RWPE2 (cell line): ENCODE measurements at regions not wholly inside any gene's neighbourhood (a gene's known extent, or its start where the extent isn't known, plus 50 kb on each side); places are given as distances from the start of the nearest gene placed in this dataset.

Source experiments
- ATAC-seq: fragments of 200-7000 bp; cut with Tn5 transposase; 3 replicates; pipeline ENCODE4 v1.9.1; 2021; ENCODE audit warnings: low read depth
- DNase-seq: peaks from one replicate; pipeline ENCODE4 v3.0.0-alpha.2; 2020; ENCODE audit warnings: low spot score
- H3K27ac ChIP-seq: fragments of 450-650 bp; 2 replicates; pipeline ENCODE4 v1.5.1; 2017; ENCODE audit warnings: mild to moderate bottlenecking; ENCODE audit not compliant: poor library complexity, severe bottlenecking
- H3K27me3 ChIP-seq: fragments of 250-450 bp; sonication (Bioruptor Pico); 2 replicates; pipeline ENCODE4 v1.5.1; 2021; ENCODE audit warnings: mild to moderate bottlenecking, moderate library complexity; ENCODE audit not compliant: insufficient read depth, poor library complexity, severe bottlenecking
- H3K36me3 ChIP-seq: fragments of 250-450 bp; sonication (Bioruptor Pico); 2 replicates; pipeline ENCODE4 v1.5.1; 2020; ENCODE audit warnings: low read depth, mild to moderate bottlenecking, moderate library complexity
- H3K4me1 ChIP-seq: fragments of 250-450 bp; sonication (Bioruptor Pico); 2 replicates; pipeline ENCODE4 v1.5.1; 2021; ENCODE audit warnings: mild to moderate bottlenecking, moderate library complexity; ENCODE audit not compliant: insufficient read depth, poor library complexity, severe bottlenecking
- H3K4me3 ChIP-seq: fragments of 250-450 bp; sonication (Bioruptor Pico); 2 replicates; pipeline ENCODE4 v1.5.1; 2021; ENCODE audit warnings: mild to moderate bottlenecking, moderate library complexity; ENCODE audit not compliant: severe bottlenecking
- H3K9me3 ChIP-seq: fragments of 250-450 bp; sonication (Bioruptor Pico); 2 replicates; pipeline ENCODE4 v1.5.1; 2021; ENCODE audit warnings: mild to moderate bottlenecking, moderate library complexity; ENCODE audit not compliant: severe bottlenecking
- TF ChIP-seq, protein P1 (sequence below): fragments of 450-650 bp; IDR thresholded peaks from one replicate; pipeline ENCODE4 v1.5.1; 2017; ENCODE audit warnings: mild to moderate bottlenecking, moderate library complexity; ENCODE audit not compliant: poor library complexity, severe bottlenecking

DNA sequence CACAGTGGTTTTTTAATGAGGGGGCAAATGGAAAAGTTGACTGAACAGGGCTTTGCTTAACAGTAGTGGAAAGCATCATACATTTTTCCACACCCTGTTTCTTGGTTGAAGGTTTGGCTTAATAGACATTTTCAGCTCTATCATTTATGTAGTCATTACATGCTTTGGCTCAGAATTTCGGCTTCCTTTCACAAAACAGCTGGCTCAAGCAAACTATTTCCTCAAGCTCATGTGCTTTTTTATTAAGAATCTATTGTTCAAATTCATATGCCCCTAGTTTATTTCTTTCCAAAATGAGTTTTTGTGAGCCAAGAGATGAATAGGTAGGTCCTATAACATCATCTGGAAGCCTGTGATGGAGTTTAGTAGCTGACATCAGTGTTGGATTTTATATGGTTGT lies 113.8 kb downstream of the SLITRK6 start:
- ATAC-seq (no peak), DNase-seq (no peak)
- H3K36me3 ChIP-seq = no peaks in the 10 kb centered on the region
- H3K27ac ChIP-seq = no peak overlapping the region
- TF ChIP-seq, protein P1, sequence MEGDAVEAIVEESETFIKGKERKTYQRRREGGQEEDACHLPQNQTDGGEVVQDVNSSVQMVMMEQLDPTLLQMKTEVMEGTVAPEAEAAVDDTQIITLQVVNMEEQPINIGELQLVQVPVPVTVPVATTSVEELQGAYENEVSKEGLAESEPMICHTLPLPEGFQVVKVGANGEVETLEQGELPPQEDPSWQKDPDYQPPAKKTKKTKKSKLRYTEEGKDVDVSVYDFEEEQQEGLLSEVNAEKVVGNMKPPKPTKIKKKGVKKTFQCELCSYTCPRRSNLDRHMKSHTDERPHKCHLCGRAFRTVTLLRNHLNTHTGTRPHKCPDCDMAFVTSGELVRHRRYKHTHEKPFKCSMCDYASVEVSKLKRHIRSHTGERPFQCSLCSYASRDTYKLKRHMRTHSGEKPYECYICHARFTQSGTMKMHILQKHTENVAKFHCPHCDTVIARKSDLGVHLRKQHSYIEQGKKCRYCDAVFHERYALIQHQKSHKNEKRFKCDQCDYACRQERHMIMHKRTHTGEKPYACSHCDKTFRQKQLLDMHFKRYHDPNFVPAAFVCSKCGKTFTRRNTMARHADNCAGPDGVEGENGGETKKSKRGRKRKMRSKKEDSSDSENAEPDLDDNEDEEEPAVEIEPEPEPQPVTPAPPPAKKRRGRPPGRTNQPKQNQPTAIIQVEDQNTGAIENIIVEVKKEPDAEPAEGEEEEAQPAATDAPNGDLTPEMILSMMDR = no peak
- no peaks in the 10 kb centered on the region for H3K9me3 ChIP-seq
- H3K4me3 ChIP-seq = no peak overlapping the region
- H3K27me3 ChIP-seq = no peaks in the 10 kb centered on the region
- no peaks in the 10 kb centered on the region for H3K4me1 ChIP-seq

DNA sequence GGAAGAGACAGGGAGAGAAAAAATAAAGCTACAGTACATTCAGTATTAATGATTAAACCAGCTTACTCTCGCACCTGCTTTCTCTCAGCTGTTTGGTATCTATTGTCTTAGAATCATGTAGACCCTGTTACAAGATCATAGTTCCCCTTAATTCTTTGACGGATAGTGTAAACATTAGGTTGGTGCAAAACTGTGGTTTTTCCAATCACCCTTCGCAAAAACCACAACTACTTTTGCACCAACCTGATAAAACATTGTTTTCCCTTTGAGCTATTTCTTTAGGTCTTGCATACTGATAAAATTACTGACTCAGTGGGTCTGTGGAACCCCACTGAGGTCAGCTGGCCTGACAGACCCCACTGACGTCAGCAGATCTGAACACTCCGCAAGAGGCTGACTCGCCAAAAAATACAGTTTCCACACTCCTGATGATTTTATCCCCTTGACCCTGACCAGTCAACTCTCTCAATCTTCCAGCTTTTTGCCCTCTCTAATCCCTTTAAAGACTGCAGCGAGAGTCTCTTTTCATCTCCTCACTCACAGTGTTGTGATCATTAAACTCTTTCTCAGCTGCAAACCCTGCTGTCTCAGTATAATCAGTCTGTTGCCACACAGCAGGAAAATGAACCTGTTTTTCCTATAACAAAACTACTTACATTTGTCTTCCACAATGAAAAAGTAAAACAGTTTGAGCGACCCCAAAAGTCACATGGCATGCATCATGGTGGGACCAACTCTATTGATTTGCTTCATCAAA lies 123.9 kb downstream of the SLITRK6 start:
- Histone ChIP-seq H3K36me3 (no peaks in the 10 kb centered on the region), H3K4me3 (no peak overlapping the region), H3K27ac (no peak overlapping the region), H3K4me1 (no peaks in the 10 kb centered on the region), H3K9me3 (no peaks in the 10 kb centered on the region), H3K27me3 (no peaks in the 10 kb centered on the region)
- ATAC-seq = no peak
- TF ChIP-seq, protein P1 = no peak
- DNase-seq = no peak

DNA sequence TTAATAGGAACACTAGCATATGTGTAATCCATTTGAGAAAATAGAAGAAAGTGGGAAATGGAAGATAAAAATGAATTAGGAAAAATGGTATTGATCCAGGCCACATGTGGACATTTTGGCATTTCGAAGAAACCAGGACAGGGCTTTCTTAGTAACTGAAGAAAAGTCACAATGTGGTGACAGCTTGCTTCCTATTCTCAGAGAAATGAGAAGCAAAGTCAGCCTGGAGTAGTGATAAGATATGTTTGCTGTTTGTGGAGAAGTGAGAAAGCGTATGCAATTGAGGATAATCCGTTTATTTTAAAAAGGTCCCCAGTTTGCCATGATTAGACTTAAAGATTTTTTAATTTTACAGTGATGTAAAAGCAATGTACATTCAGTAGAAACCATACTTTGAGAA lies 127.9 kb downstream of the SLITRK6 start:
- TF ChIP-seq, protein P1 = no peak
- ATAC-seq (no peak), DNase-seq (no peak)
- Histone ChIP-seq H3K4me1 (peaks cover under 1% of the 10 kb centered on the region), H3K9me3 (no peaks in the 10 kb centered on the region), H3K27me3 (no peaks in the 10 kb centered on the region), H3K4me3 (no peak overlapping the region), H3K27ac (no peak overlapping the region), H3K36me3 (no peaks in the 10 kb centered on the region)

DNA sequence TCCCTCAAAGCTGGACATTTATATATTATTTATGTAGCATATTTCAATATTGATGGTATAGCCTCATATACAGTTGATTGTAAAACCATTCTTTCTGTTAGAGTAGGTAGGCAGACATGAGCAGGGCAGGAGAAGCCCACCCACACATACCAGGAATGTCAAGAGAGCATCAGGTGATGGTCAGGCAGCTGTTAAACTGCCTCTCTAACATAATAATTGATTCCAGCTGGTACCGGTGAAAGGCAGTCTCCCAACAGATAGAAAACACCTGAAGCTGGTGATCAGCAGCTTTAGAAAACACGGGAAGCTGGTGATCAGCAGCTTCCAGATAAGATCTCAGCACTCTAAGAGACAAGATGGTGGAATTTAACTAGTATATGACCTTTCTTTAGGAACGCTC lies 132.9 kb downstream of the SLITRK6 start:
- Histone ChIP-seq H3K27me3 (peaks cover 2% of the 10 kb centered on the region), H3K27ac (peak overlapping the region; percentile 14), H3K4me3 (no peak overlapping the region), H3K9me3 (no peaks in the 10 kb centered on the region), H3K4me1 (peaks cover 20% of the 10 kb centered on the region), H3K36me3 (no peaks in the 10 kb centered on the region)
- TF ChIP-seq, protein P1 = no peak
- DNase-seq (no peak), ATAC-seq (no peak)

DNA sequence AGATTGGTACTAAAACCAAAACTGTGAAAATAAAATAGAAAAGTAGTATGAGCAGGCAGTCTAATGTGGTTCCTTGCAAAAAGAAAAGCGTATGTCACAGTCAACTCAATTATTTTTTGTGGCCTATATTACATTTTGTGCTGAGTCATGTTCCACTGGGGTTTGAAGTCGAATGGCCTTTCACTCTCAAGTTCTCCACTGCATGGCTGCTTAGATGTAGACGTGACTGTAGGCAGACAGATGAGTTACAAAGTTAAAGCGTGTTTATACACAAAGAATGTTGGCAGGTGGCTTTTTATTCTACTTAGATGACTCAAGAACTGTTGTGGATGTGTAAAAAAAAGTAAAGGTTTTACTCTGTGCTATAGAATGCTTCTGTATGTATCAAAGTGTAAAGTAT lies 133.9 kb downstream of the SLITRK6 start:
- TF ChIP-seq, protein P1 = no peak
- peaks cover 2% of the 10 kb centered on the region for H3K27me3 ChIP-seq
- DNase-seq = no peak
- ATAC-seq = peak; percentile 75
- no peaks in the 10 kb centered on the region for H3K36me3 ChIP-seq
- H3K9me3 ChIP-seq = no peaks in the 10 kb centered on the region
- peaks cover 20% of the 10 kb centered on the region for H3K4me1 ChIP-seq
- H3K27ac ChIP-seq = peak overlapping the region; percentile 14
- no peak overlapping the region for H3K4me3 ChIP-seq
